GM20000 (cell line): ENCODE measurements at regions not wholly inside any gene's neighbourhood (a gene's known extent, or its start where the extent isn't known, plus 50 kb on each side); places are given as distances from the start of the nearest gene placed in this dataset.

Source experiments
- DNase-seq: peaks from one replicate; pipeline ENCODE4 v3.0.0; 2012; ENCODE audit warnings: low spot score
- CTCF ChIP-seq: IDR thresholded peaks from 2 replicates; pipeline ENCODE4 v1.5.1; 2012; ENCODE audit warnings: mild to moderate bottlenecking, control low read depth; ENCODE audit errors: extremely low read depth, missing control alignments

GRCh38 chr9:73782166-73782565 is 630.5 kb downstream of the ANXA1 start:
- DNase-seq: no peak
- TF ChIP-seq CTCF: no peak

- TF ChIP-seq CTCF: no peak
- DNase-seq: no peak
Observed at GRCh38 chr9:73799446-73799845, 647.8 kb downstream of the ANXA1 start.

- DNase-seq: no peak
Observed at GRCh38 chr9:73805111-73805510, 653.4 kb downstream of the ANXA1 start.

GRCh38 chr9:73805853-73806458 is 654.3 kb downstream of the ANXA1 start:
- DNase-seq: no peak
- TF ChIP-seq CTCF: no peak

More at GRCh38 chr9:73805111-73805510, 653.4 kb downstream of the ANXA1 start:
- no peak for TF ChIP-seq CTCF

- TF ChIP-seq CTCF: no peak
- DNase-seq: no peak
Observed at GRCh38 chr9:73806876-73807275, 655.2 kb downstream of the ANXA1 start.

GRCh38 chr9:73807952-73808351 is 656.3 kb downstream of the ANXA1 start:
- DNase-seq: no peak
- no peak for TF ChIP-seq CTCF

GRCh38 chr9:73810585-73811215 is 659.0 kb downstream of the ANXA1 start:
- no peak for DNase-seq
- TF ChIP-seq CTCF: no peak
